ENCODE measurements at regions not wholly inside any gene's neighbourhood (a gene's known extent, or its start where the extent isn't known, plus 50 kb on each side); places are given as distances from the start of the nearest gene placed in this dataset.

GRCh38 chr11:95398437-95399112 lies 167.6 kb upstream of the SESN3 start:
- TF ChIP-seq CTCF (conservative IDR thresholded peaks at IDR 0.05 in 1 of 2, IDR thresholded peaks at IDR 0.05 in 1 of 2; ENCODE audit: low read depth in 1 of 2, low read length in 2 of 2) (no peak), EZH2 (IDR thresholded peaks at IDR 0.05; ENCODE audit: low read length, missing control alignments) (no peak)
